ENCODE measurements at regions not wholly inside any gene's neighbourhood (a gene's known extent, or its start where the extent isn't known, plus 50 kb on each side); places are given as distances from the start of the nearest gene placed in this dataset.

DNA sequence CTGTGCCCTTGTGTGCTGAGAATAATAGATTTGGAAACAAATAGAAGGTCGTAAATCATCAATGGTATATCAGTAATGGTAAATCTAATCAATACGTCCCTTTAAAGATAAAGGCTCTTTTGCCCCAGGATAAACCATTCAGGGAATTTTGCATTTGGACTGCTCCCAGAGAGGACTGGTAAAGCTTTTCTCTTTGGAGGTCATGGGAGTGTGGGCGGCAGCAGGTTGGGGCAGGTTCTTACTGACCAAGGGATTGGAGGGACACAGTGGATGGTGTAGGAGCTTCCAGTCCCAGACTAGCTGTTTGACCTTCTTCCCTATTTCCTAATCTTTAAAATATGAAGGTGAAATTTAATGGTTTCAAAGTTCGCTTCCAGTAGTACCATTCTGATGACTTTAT lies 87.8 kb upstream of the NTF3 start (continued):
- TF ChIP-seq, protein P1, sequence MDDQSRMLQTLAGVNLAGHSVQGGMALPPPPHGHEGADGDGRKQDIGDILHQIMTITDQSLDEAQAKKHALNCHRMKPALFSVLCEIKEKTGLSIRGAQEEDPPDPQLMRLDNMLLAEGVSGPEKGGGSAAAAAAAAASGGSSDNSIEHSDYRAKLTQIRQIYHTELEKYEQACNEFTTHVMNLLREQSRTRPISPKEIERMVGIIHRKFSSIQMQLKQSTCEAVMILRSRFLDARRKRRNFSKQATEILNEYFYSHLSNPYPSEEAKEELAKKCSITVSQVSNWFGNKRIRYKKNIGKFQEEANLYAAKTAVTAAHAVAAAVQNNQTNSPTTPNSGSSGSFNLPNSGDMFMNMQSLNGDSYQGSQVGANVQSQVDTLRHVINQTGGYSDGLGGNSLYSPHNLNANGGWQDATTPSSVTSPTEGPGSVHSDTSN (IDR thresholded peaks at IDR 0.05): no peak
- no peak for TF ChIP-seq GABPA (IDR thresholded peaks at IDR 0.05; ENCODE audit: low read depth)
- TF ChIP-seq, protein P2, sequence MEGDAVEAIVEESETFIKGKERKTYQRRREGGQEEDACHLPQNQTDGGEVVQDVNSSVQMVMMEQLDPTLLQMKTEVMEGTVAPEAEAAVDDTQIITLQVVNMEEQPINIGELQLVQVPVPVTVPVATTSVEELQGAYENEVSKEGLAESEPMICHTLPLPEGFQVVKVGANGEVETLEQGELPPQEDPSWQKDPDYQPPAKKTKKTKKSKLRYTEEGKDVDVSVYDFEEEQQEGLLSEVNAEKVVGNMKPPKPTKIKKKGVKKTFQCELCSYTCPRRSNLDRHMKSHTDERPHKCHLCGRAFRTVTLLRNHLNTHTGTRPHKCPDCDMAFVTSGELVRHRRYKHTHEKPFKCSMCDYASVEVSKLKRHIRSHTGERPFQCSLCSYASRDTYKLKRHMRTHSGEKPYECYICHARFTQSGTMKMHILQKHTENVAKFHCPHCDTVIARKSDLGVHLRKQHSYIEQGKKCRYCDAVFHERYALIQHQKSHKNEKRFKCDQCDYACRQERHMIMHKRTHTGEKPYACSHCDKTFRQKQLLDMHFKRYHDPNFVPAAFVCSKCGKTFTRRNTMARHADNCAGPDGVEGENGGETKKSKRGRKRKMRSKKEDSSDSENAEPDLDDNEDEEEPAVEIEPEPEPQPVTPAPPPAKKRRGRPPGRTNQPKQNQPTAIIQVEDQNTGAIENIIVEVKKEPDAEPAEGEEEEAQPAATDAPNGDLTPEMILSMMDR (IDR thresholded peaks at IDR 0.05): no peak
- TF ChIP-seq TCF12 (IDR thresholded peaks at IDR 0.05): no peak
- no peak for TF ChIP-seq MXI1 (IDR thresholded peaks at IDR 0.05; ENCODE audit: low read depth, low read length)
- TF ChIP-seq, protein P3, sequence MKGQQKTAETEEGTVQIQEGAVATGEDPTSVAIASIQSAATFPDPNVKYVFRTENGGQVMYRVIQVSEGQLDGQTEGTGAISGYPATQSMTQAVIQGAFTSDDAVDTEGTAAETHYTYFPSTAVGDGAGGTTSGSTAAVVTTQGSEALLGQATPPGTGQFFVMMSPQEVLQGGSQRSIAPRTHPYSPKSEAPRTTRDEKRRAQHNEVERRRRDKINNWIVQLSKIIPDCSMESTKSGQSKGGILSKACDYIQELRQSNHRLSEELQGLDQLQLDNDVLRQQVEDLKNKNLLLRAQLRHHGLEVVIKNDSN (IDR thresholded peaks at IDR 0.05; ENCODE audit: borderline replicate concordance, low read depth): no peak
- TF ChIP-seq MEF2A (IDR thresholded peaks at IDR 0.05; ENCODE audit: borderline replicate concordance, low read depth): no peak

DNA sequence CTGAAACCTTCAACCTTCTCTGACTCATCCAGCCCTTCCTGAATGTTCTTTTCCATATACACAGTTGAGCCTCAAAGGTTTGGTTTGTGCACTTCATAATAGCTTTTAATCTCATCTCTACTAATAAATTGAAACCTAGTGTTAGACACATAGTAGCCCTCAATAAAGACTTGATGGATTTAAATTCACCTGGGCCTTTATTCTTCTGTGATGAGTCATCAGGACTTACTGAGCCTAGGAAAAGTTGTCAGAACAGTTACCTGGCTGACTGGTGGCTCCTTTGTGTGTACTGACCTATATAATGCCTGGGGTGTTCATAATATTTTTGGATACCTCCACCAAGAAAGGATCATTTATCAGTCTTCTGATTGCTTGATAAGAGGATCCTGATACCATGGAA lies 86.4 kb upstream of the NTF3 start:
- H3K9me2 ChIP-seq: no peaks in the 10 kb centered on the region
- ChIA-PET POLR2A (no interaction called here), CTCF (no interaction called here)

More for the DNA sequence above, 86.4 kb upstream of the NTF3 start:
- Histone ChIP-seq H3K4me2 (no peak overlapping the region), H2AFZ (ENCODE audit: low read depth) (no peak overlapping the region), H3K9me3 (no peaks in the 10 kb centered on the region), H3K4me1 (ENCODE audit: control insufficient read depth in 1 of 2, insufficient read depth in 2 of 2, low read depth in 1 of 2, low read length in 1 of 2) (peaks cover 0 to 6% of the 10 kb centered on the region in 2 experiments; a peak in 2 of 4 replicates), H3K9ac (no peak overlapping the region), H3K27ac (ENCODE audit: low read depth in 2 of 2, low read length in 1 of 2) (no peak overlapping the region), H3K27me3 (ENCODE audit: insufficient read depth) (no peaks in the 10 kb centered on the region), H3K4me3 (ENCODE audit: low read depth in 2 of 2, low read length in 1 of 2) (no peak overlapping the region), H3K79me2 (ENCODE audit: insufficient read depth) (no peaks in the 10 kb centered on the region), H4K20me1 (ENCODE audit: insufficient read depth) (no peaks in the 10 kb centered on the region), H3F3A (replicated peaks; ENCODE audit: insufficient read depth) (no peaks in the 10 kb centered on the region), H3K36me3 (replicated peaks in 1 of 2; ENCODE audit: control insufficient read depth in 1 of 2, insufficient read depth in 2 of 2, low read length in 1 of 2) (no peaks in the 10 kb centered on the region)
- TF ChIP-seq POLR2AphosphoS5 (IDR thresholded peaks at IDR 0.05; ENCODE audit: low read depth, low read length) (no peak), MXI1 (IDR thresholded peaks at IDR 0.05; ENCODE audit: low read depth, low read length) (no peak), RFX5 (IDR thresholded peaks at IDR 0.05; ENCODE audit: low read length) (no peak), NFIC (IDR thresholded peaks at IDR 0.05; ENCODE audit: borderline replicate concordance) (no peak)
- TF ChIP-seq, protein P1 (IDR thresholded peaks at IDR 0.05): no peak
- TF ChIP-seq, protein P3 (IDR thresholded peaks at IDR 0.05; ENCODE audit: borderline replicate concordance, low read depth): no peak
- DNase-seq: no peak
